DND-41 (cell line): ENCODE measurements at regions not wholly inside any gene's neighbourhood (a gene's known extent, or its start where the extent isn't known, plus 50 kb on each side); places are given as distances from the start of the nearest gene placed in this dataset.

Experiments used
- CTCF ChIP-seq: IDR thresholded peaks from 2 replicates; pipeline ENCODE4 v1.5.1; 2012; ENCODE audit warnings: borderline replicate concordance, low read length, moderate library complexity, mild to moderate bottlenecking; ENCODE audit not compliant: poor library complexity, severe bottlenecking; ENCODE audit errors: extremely low read depth
- EZH2 ChIP-seq: IDR thresholded peaks from 3 replicates; pipeline ENCODE4 v1.6.1; 2012; ENCODE audit warnings: borderline replicate concordance, low read depth, mild to moderate bottlenecking, moderate library complexity, low read length, inconsistent platforms; ENCODE audit not compliant: severe bottlenecking

GRCh38 chr4:11480683-11481082 is 52.0 kb upstream of the HS3ST1 start:
- TF ChIP-seq EZH2 = no peak
- no peak for TF ChIP-seq CTCF
